ENCODE measurements at regions not wholly inside any gene's neighbourhood (a gene's known extent, or its start where the extent isn't known, plus 50 kb on each side); places are given as distances from the start of the nearest gene placed in this dataset.
A peak's percentile ranks its signal among the peaks of the same experiment; 100 is the strongest.
"Not testable (repeated sequence)": the region's sequence is repeated elsewhere in the genome, so short reads cannot be mapped to it uniquely, and the experiment has no call there.

- H2AK9ac ChIP-seq (replicated peaks; ENCODE audit: low read depth, low read length, poor library complexity); H3K79me1 ChIP-seq (ENCODE audit: low read depth in 1 of 2, low read length in 2 of 2); H3K9me3 ChIP-seq (ENCODE audit: control insufficient read depth, insufficient read depth, low read length); H4K91ac ChIP-seq (ENCODE audit: insufficient read depth, low read depth, low read length); H3K36me3 ChIP-seq (ENCODE audit: control insufficient read depth, insufficient read depth, low read length); H2AFZ ChIP-seq (replicated peaks; ENCODE audit: low read length, poor library complexity); H3K14ac ChIP-seq (replicated peaks; ENCODE audit: low read depth, low read length); H2BK15ac ChIP-seq (ENCODE audit: low read depth, low read length); H3K4me3 ChIP-seq (ENCODE audit: insufficient read depth, low read depth, low read length); H3K27ac ChIP-seq (ENCODE audit: insufficient read depth, low read length); H3K4ac ChIP-seq (ENCODE audit: low read depth, low read length); H2BK20ac ChIP-seq (ENCODE audit: low read depth, low read length); H3K56ac ChIP-seq (ENCODE audit: extremely low read depth, insufficient read depth, low read length); ATAC-seq (ENCODE audit: low read depth); H3K4me2 ChIP-seq (ENCODE audit: low read depth, low read length); H2AK5ac ChIP-seq (ENCODE audit: low read depth, low read length); H3K23ac ChIP-seq (ENCODE audit: low read depth, low read length); H3K18ac ChIP-seq (ENCODE audit: low read depth, low read length); H3K9ac ChIP-seq (ENCODE audit: low read depth, low read length); H3K4me1 ChIP-seq (ENCODE audit: control insufficient read depth, insufficient read depth, low read length); H2BK120ac ChIP-seq (ENCODE audit: low read depth, low read length); H4K20me1 ChIP-seq (ENCODE audit: insufficient read depth, low read length); in situ Hi-C loops (cut with MboI; ENCODE audit: low sequenced_read_pairs); BruUV-seq (replicated peaks); H4K5ac ChIP-seq (ENCODE audit: low read depth, low read length); DNase-seq; CTCF ChIA-PET; H3K27me3 ChIP-seq (ENCODE audit: control insufficient read depth, insufficient read depth, low read length); intact Hi-C loops (cut with micrococcal nuclease); POLR2A ChIA-PET (ENCODE audit: unreplicated experiment); H4K8ac ChIP-seq (ENCODE audit: low read depth in 2 of 2, low read length in 2 of 2); H2BK5ac ChIP-seq (ENCODE audit: low read depth, low read length, poor library complexity, severe bottlenecking); dilution Hi-C loops (cut with HindIII; ENCODE audit: low sequenced_read_pairs, unreplicated experiment); H3K9me1 ChIP-seq (ENCODE audit: insufficient read depth, low read length): not testable (repeated sequence)
- TF ChIP-seq CEBPB (IDR thresholded peaks at IDR 0.05; ENCODE audit: low read depth, low read length), result peak; percentile 55
- no CpG with 5 or more reads among the region's 3 CpGs for WGBS, 2 experiments (ENCODE audit: extremely low coverage in 2 of 2, insufficient read length in 1 of 2)
Observed at GRCh38 chr3:31327826-31328357, 204.8 kb upstream of the STT3B start.

Data from IMR-90 (cell line).